ENCODE measurements at regions not wholly inside any gene's neighbourhood (a gene's known extent, or its start where the extent isn't known, plus 50 kb on each side); places are given as distances from the start of the nearest gene placed in this dataset.

GRCh38 chr2:129819855-129820254, 159.6 kb upstream of the RAB6C start:
- TF ChIP-seq, protein P1, sequence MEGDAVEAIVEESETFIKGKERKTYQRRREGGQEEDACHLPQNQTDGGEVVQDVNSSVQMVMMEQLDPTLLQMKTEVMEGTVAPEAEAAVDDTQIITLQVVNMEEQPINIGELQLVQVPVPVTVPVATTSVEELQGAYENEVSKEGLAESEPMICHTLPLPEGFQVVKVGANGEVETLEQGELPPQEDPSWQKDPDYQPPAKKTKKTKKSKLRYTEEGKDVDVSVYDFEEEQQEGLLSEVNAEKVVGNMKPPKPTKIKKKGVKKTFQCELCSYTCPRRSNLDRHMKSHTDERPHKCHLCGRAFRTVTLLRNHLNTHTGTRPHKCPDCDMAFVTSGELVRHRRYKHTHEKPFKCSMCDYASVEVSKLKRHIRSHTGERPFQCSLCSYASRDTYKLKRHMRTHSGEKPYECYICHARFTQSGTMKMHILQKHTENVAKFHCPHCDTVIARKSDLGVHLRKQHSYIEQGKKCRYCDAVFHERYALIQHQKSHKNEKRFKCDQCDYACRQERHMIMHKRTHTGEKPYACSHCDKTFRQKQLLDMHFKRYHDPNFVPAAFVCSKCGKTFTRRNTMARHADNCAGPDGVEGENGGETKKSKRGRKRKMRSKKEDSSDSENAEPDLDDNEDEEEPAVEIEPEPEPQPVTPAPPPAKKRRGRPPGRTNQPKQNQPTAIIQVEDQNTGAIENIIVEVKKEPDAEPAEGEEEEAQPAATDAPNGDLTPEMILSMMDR (IDR thresholded peaks at IDR 0.05), result no peak
- TF ChIP-seq EP300 (IDR thresholded peaks at IDR 0.05), result no peak

Measured in ovary (tissue), 3 donors.